Lower leg skin (tissue), 3 donors: ENCODE measurements at regions not wholly inside any gene's neighbourhood (a gene's known extent, or its start where the extent isn't known, plus 50 kb on each side); places are given as distances from the start of the nearest gene placed in this dataset.

Experiments used
- POLR2A ChIP-seq, 2 donors: fragments of 450-650 bp; IDR thresholded peaks; one replicate each; pipeline ENCODE4 v1.6.1; 2016 to 2017; ENCODE audit warnings: antibody characterized with exemption in 2 of 2, mild to moderate bottlenecking in 1 of 2, moderate library complexity in 1 of 2
- TF ChIP-seq, protein P1 (sequence below), 3 donors: fragments of 450-650 bp; IDR thresholded peaks; one replicate each; pipeline ENCODE4 v1.5.1; 2016; ENCODE audit warnings: antibody characterized with exemption in 3 of 3, mild to moderate bottlenecking in 3 of 3, moderate library complexity in 2 of 3

DNA sequence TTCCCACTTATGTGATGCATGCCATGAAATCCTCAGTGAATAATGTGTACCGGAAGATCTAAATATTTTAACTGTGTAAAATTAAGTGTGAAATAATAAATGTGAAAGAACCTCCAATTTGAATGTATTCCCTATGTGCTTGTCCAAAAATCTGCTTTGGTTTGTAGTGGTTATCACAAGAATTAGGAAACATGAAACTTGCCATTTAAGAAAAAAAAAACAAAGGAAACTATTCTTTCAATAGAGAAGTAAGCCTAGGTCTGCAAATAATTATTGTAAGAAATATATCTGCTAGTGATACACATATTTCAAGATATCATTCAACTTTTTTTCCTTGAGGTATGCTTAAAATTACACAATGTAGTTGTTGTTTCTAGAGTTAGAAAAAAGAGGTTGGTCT lies 500.4 kb downstream of the SLC6A15 start:
- TF ChIP-seq, protein P1, sequence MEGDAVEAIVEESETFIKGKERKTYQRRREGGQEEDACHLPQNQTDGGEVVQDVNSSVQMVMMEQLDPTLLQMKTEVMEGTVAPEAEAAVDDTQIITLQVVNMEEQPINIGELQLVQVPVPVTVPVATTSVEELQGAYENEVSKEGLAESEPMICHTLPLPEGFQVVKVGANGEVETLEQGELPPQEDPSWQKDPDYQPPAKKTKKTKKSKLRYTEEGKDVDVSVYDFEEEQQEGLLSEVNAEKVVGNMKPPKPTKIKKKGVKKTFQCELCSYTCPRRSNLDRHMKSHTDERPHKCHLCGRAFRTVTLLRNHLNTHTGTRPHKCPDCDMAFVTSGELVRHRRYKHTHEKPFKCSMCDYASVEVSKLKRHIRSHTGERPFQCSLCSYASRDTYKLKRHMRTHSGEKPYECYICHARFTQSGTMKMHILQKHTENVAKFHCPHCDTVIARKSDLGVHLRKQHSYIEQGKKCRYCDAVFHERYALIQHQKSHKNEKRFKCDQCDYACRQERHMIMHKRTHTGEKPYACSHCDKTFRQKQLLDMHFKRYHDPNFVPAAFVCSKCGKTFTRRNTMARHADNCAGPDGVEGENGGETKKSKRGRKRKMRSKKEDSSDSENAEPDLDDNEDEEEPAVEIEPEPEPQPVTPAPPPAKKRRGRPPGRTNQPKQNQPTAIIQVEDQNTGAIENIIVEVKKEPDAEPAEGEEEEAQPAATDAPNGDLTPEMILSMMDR (IDR thresholded peaks at IDR 0.05) = no peak
- TF ChIP-seq POLR2A (IDR thresholded peaks at IDR 0.05) = no peak
